Aorta (tissue), 5 donors: ENCODE measurements at regions not wholly inside any gene's neighbourhood (a gene's known extent, or its start where the extent isn't known, plus 50 kb on each side); places are given as distances from the start of the nearest gene placed in this dataset.
"Not testable (repeated sequence)": the region's sequence is repeated elsewhere in the genome, so short reads cannot be mapped to it uniquely, and the experiment has no call there.

ENCODE experiments used
- ATAC-seq: fragments of 200-7000 bp; cut with Tn5 transposase; one replicate; pipeline ENCODE4 v1.9.1; 2022; ENCODE audit warnings: moderate library complexity; ENCODE audit not compliant: low FRiP score
- DNase-seq, 2 donors: peaks; one replicate each; pipeline ENCODE4 v3.0.0-alpha.2; 2020
- H3K27ac ChIP-seq, 2 donors: one replicate each; pipeline ENCODE4 v1.5.1; 2013; ENCODE audit warnings: low read length in 2 of 2, mild to moderate bottlenecking in 2 of 2, moderate library complexity in 2 of 2, control low read depth in 1 of 2, inconsistent platforms in 1 of 2, low read depth in 1 of 2
- H3K27me3 ChIP-seq, 2 donors: one replicate each; pipeline ENCODE4 v1.6.1; 2013; ENCODE audit warnings: control low read depth in 1 of 2, low read length in 1 of 2, mild to moderate bottlenecking in 1 of 2, moderate library complexity in 1 of 2; ENCODE audit not compliant: insufficient read depth in 2 of 2, control insufficient read depth in 1 of 2
- H3K36me3 ChIP-seq, 2 donors: one replicate each; pipeline ENCODE4 v1.6.1; 2013; ENCODE audit warnings: control low read depth in 1 of 2, low read length in 1 of 2, mild to moderate bottlenecking in 1 of 2; ENCODE audit not compliant: insufficient read depth in 2 of 2, control insufficient read depth in 1 of 2
- H3K4me1 ChIP-seq, 2 donors: one replicate each; pipeline ENCODE4 v1.6.1; 2013; ENCODE audit warnings: low read length in 2 of 2, control low read depth in 1 of 2, mild to moderate bottlenecking in 1 of 2, moderate library complexity in 1 of 2; ENCODE audit not compliant: insufficient read depth in 2 of 2, control insufficient read depth in 1 of 2
- H3K4me3 ChIP-seq, 2 donors: one replicate each; pipeline ENCODE4 v1.5.1; 2013; ENCODE audit warnings: low read length in 2 of 2, control low read depth in 1 of 2, mild to moderate bottlenecking in 1 of 2
- H3K9me3 ChIP-seq: one replicate; pipeline ENCODE4 v1.6.1; 2013; ENCODE audit warnings: mild to moderate bottlenecking, low read length; ENCODE audit not compliant: control insufficient read depth
- WGBS, 2 donors: extraction: QIAGEN DNeasy Blood & Tissue Kit; methylation state at CpG; one replicate each; pipeline ENCODE4 v1.1.7; 2013; 5-methylcytosine and 5-hydroxymethylcytosine counted together
- intact Hi-C, 2 donors: fragments of 100-400 bp; cut with DNase I; formaldehyde crosslinking; loops; one replicate each; pipeline versions ENCODE4 v1.14.2 to v1.15.0; 2022
- donor health status: healthy with polysubstance abuse.
- donor health status: Bipolar disorder and iron deficiency.
- donor health status: DM: no; HTN: no; CAD: no.
- donor health status: DM: no; HTN: no; CAD: no.
- donor health status: DM: yes; HTN: yes; CAD: no.

GRCh38 chrX:30008031-30008430 lies 207.3 kb upstream of the MAGEB2 start:
- 51 to 79% methylated on average over 2 of the region's 2 CpGs for WGBS, 2 donors
- H3K4me1 ChIP-seq: no peaks in the 10 kb centered on the region
- intact Hi-C loops: no loop called here

DNA sequence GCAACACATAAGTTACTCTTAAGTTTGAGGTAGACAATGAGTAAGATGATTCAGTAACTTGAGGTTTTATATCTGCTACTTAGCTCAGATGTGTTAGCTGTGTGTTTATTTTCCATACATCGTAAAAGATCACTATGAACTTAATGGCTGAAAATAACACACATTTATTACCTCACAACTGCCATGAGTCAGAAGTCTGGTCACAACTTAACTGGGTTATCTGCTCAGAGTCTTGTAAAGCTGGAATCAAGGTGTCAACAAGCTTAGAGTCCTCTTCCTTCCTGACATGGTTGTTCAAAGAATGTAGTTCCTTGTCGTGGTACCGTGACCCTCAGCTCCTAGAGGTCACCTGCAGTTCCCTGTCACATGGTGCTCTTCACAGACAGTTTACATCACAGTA lies 204.9 kb upstream of the MAGEB2 start:
- Histone ChIP-seq H3K27ac (no peak overlapping the region), H3K4me1 (no peaks in the 10 kb centered on the region), H3K9me3 (no peaks in the 10 kb centered on the region), H3K4me3 (no peak overlapping the region), H3K27me3 (no peaks in the 10 kb centered on the region), H3K36me3 (no peaks in the 10 kb centered on the region)
- intact Hi-C loops: no loop called here
- DNase-seq (no peak), ATAC-seq (no peak)
- 78 to 80% methylated on average over 3 of the region's 3 CpGs for WGBS, 2 donors

More at GRCh38 chrX:30008031-30008430, 207.3 kb upstream of the MAGEB2 start:
- H3K27me3 ChIP-seq: no peaks in the 10 kb centered on the region
- DNase-seq: no peak
- ATAC-seq: no peak
- H3K36me3 ChIP-seq: no peaks in the 10 kb centered on the region
- H3K4me3 ChIP-seq: no peak overlapping the region
- no peaks in the 10 kb centered on the region for H3K9me3 ChIP-seq
- H3K27ac ChIP-seq: no peak overlapping the region

DNA sequence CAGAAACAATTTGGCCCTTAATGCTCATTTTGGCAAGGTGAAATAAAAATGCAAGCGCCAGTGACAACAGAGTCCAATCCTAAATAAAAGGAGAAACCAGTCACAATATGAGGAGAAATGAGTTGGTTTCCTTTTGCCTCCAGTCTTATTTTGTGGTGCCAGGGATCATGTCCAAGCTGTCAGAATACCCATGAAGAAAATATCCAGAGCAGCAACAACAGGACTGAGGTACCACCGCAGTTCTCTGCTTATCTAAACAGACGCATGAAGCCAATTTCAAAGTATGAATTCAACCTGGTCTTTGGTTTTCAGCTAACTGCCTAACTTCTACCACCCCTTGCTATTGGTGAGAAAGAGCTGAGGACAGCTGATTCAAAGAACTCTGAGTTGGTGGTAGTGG lies 199.9 kb upstream of the MAGEB2 start:
- DNase-seq (no peak), ATAC-seq (no peak)
- Histone ChIP-seq H3K9me3 (no peaks in the 10 kb centered on the region), H3K36me3 (no peaks in the 10 kb centered on the region), H3K27me3 (no peaks in the 10 kb centered on the region), H3K4me3 (no peak overlapping the region), H3K4me1 (no peaks in the 10 kb centered on the region), H3K27ac (no peak overlapping the region)
- 14 to 37% methylated on average over 3 of the region's 3 CpGs for WGBS, 2 donors
- intact Hi-C loops: no loop called here

DNA sequence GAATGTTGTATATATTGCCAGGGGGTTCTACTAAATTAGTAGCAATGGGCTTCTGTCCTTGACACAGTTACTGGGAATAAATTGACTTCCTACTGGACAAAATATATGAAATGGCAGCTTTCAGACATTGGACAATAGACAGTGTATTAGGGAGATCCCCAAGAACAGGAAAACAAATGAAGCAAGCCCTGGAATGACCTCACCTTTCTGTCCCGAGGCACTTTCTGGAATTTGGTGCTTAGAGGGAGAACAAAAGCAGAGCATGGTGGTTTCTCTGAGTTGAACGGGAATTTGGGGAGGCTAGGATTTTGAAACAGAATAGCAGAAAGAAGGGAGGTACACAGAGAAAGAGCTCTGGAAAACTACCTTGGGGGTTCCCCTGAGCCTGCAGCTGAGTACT lies 187.7 kb upstream of the MAGEB2 start:
- intact Hi-C loops: no loop called here
- no peak for ATAC-seq
- Histone ChIP-seq H3K36me3 (no peaks in the 10 kb centered on the region), H3K27ac (no peak overlapping the region), H3K9me3 (no peaks in the 10 kb centered on the region), H3K4me1 (no peaks in the 10 kb centered on the region), H3K27me3 (no peaks in the 10 kb centered on the region), H3K4me3 (no peak overlapping the region)
- no peak for DNase-seq
- WGBS, 2 donors: 44 to 45% methylated on average over 2 of the region's 2 CpGs

DNA sequence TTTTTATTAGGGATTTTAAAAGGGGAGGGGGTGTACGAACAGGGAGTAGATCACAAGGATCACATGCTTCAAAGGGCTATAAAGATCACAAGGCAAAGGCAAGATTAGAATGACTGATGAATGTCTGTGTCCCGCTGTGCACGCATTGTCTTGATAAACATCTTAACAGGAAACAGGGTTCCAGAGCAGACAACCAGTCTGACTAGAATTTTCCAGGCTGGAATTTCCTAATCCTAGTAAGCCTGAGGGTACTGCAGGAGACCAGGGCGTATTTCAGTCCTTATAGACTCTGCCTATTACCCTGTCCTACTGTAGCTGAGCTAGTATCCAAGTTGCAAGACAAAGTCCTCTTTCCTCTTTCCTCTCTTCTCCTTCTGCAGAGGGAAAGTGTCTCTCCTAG lies 179.0 kb upstream of the MAGEB2 start:
- DNase-seq, ATAC-seq, H3K27ac ChIP-seq, H3K36me3 ChIP-seq, intact Hi-C loops, H3K4me1 ChIP-seq, H3K9me3 ChIP-seq, H3K27me3 ChIP-seq, H3K4me3 ChIP-seq: not testable (repeated sequence)
- WGBS, 2 donors: 64 to 65% methylated on average over 4 of the region's 4 CpGs

- Histone ChIP-seq H3K4me1 (no peaks in the 10 kb centered on the region), H3K4me3 (no peak overlapping the region), H3K9me3 (no peaks in the 10 kb centered on the region), H3K27ac (no peak overlapping the region), H3K27me3 (no peaks in the 10 kb centered on the region), H3K36me3 (no peaks in the 10 kb centered on the region)
- no peak for DNase-seq
- 46 to 56% methylated on average over 2 of the region's 2 CpGs for WGBS, 2 donors
- intact Hi-C loops: no loop called here
- ATAC-seq: no peak
Observed at GRCh38 chrX:30039768-30040167, 175.6 kb upstream of the MAGEB2 start.

- H3K9me3 ChIP-seq: no peaks in the 10 kb centered on the region
- intact Hi-C loops: no loop called here
- H3K4me3 ChIP-seq: no peak overlapping the region
- no peaks in the 10 kb centered on the region for H3K27me3 ChIP-seq
- no peak overlapping the region for H3K27ac ChIP-seq
- no peak for DNase-seq
- H3K36me3 ChIP-seq: no peaks in the 10 kb centered on the region
- 34 to 39% methylated on average over 2 of the region's 2 CpGs for WGBS, 2 donors
- ATAC-seq: no peak
- no peaks in the 10 kb centered on the region for H3K4me1 ChIP-seq
Observed at GRCh38 chrX:30060718-30061117, 154.6 kb upstream of the MAGEB2 start.

DNA sequence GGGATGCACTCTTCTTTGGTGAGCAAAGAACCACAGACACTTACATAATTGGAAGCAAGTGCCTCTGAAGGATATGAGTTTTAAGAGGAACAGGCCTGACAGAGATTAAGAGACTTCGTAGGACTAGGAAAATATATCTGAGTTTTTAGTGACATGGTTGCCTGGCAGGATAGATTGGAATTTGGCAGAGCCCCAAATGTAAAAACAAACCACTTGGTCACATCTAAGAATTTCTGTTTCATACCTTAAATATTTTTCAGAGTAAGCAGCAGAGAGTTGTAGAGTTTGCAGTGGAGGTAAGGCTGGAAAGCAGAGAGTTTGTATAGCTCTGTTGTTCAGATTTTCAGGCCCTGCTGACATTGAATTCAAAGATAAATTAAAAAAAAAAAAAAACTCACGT lies 150.1 kb upstream of the MAGEB2 start:
- Histone ChIP-seq H3K36me3 (no peaks in the 10 kb centered on the region), H3K4me3 (no peak overlapping the region), H3K27ac (no peak overlapping the region), H3K4me1 (no peaks in the 10 kb centered on the region), H3K27me3 (no peaks in the 10 kb centered on the region), H3K9me3 (no peaks in the 10 kb centered on the region)
- ATAC-seq (no peak), DNase-seq (no peak)
- 16 to 27% methylated on average over 2 of the region's 2 CpGs for WGBS, 2 donors
- intact Hi-C loops: no loop called here

DNA sequence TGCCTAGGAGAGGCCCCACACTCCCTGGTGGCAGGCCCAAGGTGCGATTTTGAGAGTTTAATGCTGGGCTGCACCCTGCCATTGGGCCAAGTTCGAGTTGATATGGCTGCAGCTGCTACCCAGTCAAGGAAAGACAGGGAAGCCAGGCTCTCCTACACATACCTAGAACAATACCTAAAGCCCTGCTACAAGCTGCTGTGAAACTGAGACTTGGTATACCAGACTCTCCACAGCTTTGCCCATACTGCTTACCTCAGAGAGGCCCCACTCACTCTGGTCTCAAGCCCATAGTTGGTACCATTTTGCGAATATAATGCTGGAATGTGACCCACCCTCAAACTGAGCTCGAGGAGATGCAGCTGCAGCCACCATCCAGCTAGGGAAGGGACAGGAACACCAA lies 147.7 kb upstream of the MAGEB2 start:
- DNase-seq: no peak
- Histone ChIP-seq H3K4me1 (no peaks in the 10 kb centered on the region), H3K27me3 (no peaks in the 10 kb centered on the region), H3K4me3 (no peak overlapping the region), H3K9me3 (no peaks in the 10 kb centered on the region), H3K27ac (no peak overlapping the region), H3K36me3 (no peaks in the 10 kb centered on the region)
- ATAC-seq: no peak
- WGBS, 2 donors: 63 to 81% methylated on average over 4 of the region's 4 CpGs
- intact Hi-C loops: no loop called here
